HepG2 (cell line): ENCODE measurements at regions not wholly inside any gene's neighbourhood (a gene's known extent, or its start where the extent isn't known, plus 50 kb on each side); places are given as distances from the start of the nearest gene placed in this dataset.

Source experiments
- MLLT10 ChIP-seq: sonication (generic); formaldehyde crosslinking; IDR thresholded peaks from 2 replicates; pipeline ENCODE4 v1.4.0; 2020; ENCODE audit warnings: missing genetic modification reagents
- NFE2L1 ChIP-seq: sonication (generic); formaldehyde crosslinking; IDR thresholded peaks from 2 replicates; pipeline ENCODE4 v1.4.0; 2020; ENCODE audit warnings: missing genetic modification reagents, mild to moderate bottlenecking, borderline replicate concordance
- NR2F1 ChIP-seq, 2 experiments: fragments of 450-650 bp in 1 of 2; formaldehyde crosslinking in 1 of 2; IDR thresholded peaks; 2 replicates each; pipeline versions ENCODE4 v1.5.0 to v1.6.1; 2016 to 2020; ENCODE audit warnings: mild to moderate bottlenecking in 1 of 2, missing compliant biosample characterization in 1 of 2, missing genetic modification reagents in 1 of 2, moderate library complexity in 1 of 2
- NR2F6 ChIP-seq, 2 experiments: IDR thresholded peaks; 2 replicates each; pipeline ENCODE4 v1.6.1; 2016; ENCODE audit warnings: antibody characterized with exemption in 1 of 2, mild to moderate bottlenecking in 1 of 2
- SUZ12 ChIP-seq: fragments of 150-350 bp; IDR thresholded peaks from 2 replicates; pipeline ENCODE4 v1.6.1; 2014; ENCODE audit warnings: low read depth, low read length
- ZNF121 ChIP-seq: sonication (generic); formaldehyde crosslinking; IDR thresholded peaks from 2 replicates; pipeline ENCODE4 v1.5.0; 2020; ENCODE audit warnings: mild to moderate bottlenecking, missing genetic modification reagents
- ZNF143 ChIP-seq: sonication (generic); formaldehyde crosslinking; IDR thresholded peaks from 2 replicates; pipeline ENCODE4 v1.4.0; 2020; ENCODE audit warnings: missing genetic modification reagents
- ZNF781 ChIP-seq: sonication (generic); formaldehyde crosslinking; IDR thresholded peaks from 2 replicates; pipeline ENCODE4 v1.5.1; 2020; ENCODE audit warnings: borderline replicate concordance, mild to moderate bottlenecking, missing genetic modification reagents; ENCODE audit errors: not compliant biosample characterization
- TF ChIP-seq, protein P1 (sequence below): sonication (generic); formaldehyde crosslinking; IDR thresholded peaks from 2 replicates; pipeline ENCODE4 v1.4.0; 2020; ENCODE audit warnings: low read depth, mild to moderate bottlenecking, missing genetic modification reagents
- TF ChIP-seq, protein P2 (sequence below): sonication (generic); formaldehyde crosslinking; IDR thresholded peaks from 2 replicates; pipeline ENCODE4 v1.8.0; 2022; ENCODE audit warnings: missing genetic modification reagents, low read depth, mild to moderate bottlenecking, borderline replicate concordance
- TF ChIP-seq, protein P3 (sequence below): sonication (generic); formaldehyde crosslinking; IDR thresholded peaks from 2 replicates; pipeline ENCODE4 v1.5.0; 2020; ENCODE audit warnings: mild to moderate bottlenecking, missing genetic modification reagents

DNA sequence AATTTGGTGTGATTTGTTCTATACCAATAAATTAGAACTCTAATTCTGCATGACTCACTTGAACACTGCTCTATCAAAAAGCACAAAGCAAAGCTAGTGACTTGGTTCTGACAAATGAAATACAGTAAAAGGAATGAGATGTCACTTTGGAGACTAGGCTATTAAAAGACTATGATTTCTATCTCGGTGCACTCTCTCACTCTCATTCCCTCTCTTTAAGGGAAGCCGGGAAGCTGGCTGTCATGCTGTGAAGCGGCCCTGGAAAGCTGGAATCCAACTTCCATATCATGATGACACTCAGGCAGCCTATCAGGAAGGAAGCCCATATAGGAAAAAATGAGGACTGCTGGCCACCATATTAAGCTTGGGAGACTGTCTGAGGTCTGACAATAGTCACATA is 590.1 kb upstream of the CBLB start (continued):
- TF ChIP-seq SUZ12 (no peak), MLLT10 (CRISPR knock-in tag) (no peak), NR2F6 (IDR thresholded peaks at IDR 0.05) (no peak), NR2F6 (CRISPR knock-in tag; IDR thresholded peaks at IDR 0.05) (no peak), NFE2L1 (no peak), ZNF121 (CRISPR knock-in tag) (no peak), ZNF781 (no peak), ZNF143 (CRISPR knock-in tag) (no peak), NR2F1 (CRISPR knock-in tag; IDR thresholded peaks at IDR 0.05) (no peak)
- TF ChIP-seq, protein P1, sequence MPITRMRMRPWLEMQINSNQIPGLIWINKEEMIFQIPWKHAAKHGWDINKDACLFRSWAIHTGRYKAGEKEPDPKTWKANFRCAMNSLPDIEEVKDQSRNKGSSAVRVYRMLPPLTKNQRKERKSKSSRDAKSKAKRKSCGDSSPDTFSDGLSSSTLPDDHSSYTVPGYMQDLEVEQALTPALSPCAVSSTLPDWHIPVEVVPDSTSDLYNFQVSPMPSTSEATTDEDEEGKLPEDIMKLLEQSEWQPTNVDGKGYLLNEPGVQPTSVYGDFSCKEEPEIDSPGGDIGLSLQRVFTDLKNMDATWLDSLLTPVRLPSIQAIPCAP (CRISPR knock-in tag) = no peak
- TF ChIP-seq, protein P2, sequence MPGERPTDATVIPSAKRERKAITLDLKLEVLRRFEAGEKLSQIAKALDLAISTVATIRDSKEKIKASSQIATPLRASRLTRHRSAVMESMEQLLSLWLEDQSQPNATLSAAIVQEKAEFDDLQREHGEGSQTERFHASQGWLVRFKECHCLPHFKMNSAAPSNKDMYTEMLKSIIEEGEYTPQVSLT (CRISPR knock-in tag) = no peak
- TF ChIP-seq, protein P3, sequence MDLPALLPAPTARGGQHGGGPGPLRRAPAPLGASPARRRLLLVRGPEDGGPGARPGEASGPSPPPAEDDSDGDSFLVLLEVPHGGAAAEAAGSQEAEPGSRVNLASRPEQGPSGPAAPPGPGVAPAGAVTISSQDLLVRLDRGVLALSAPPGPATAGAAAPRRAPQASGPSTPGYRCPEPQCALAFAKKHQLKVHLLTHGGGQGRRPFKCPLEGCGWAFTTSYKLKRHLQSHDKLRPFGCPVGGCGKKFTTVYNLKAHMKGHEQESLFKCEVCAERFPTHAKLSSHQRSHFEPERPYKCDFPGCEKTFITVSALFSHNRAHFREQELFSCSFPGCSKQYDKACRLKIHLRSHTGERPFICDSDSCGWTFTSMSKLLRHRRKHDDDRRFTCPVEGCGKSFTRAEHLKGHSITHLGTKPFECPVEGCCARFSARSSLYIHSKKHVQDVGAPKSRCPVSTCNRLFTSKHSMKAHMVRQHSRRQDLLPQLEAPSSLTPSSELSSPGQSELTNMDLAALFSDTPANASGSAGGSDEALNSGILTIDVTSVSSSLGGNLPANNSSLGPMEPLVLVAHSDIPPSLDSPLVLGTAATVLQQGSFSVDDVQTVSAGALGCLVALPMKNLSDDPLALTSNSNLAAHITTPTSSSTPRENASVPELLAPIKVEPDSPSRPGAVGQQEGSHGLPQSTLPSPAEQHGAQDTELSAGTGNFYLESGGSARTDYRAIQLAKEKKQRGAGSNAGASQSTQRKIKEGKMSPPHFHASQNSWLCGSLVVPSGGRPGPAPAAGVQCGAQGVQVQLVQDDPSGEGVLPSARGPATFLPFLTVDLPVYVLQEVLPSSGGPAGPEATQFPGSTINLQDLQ = no peak
- TF ChIP-seq, all 625 proteins: peak for 0
